MM.1S (cell line): ENCODE measurements at regions not wholly inside any gene's neighbourhood (a gene's known extent, or its start where the extent isn't known, plus 50 kb on each side); places are given as distances from the start of the nearest gene placed in this dataset.

Experiments used
- EZH2 ChIP-seq: fragments of 300-600 bp; sonication (generic); optimal IDR thresholded peaks from 2 replicates; pipeline ENCODE3; 2017; ENCODE audit warnings: low read depth, mild to moderate bottlenecking, antibody characterized with exemption, low read length, mixed read lengths
- EZH2phosphoT487 ChIP-seq: fragments of 300-600 bp; sonication (generic); IDR thresholded peaks from 2 replicates; pipeline ENCODE4 v1.6.1; 2018; ENCODE audit warnings: antibody characterized with exemption, low read length
- TF ChIP-seq, protein P1 (sequence below): fragments of 300-600 bp; sonication (generic); IDR thresholded peaks from 2 replicates; pipeline ENCODE4 v1.5.1; 2016; ENCODE audit warnings: antibody characterized with exemption, low read length, mixed read lengths

- no peak for TF ChIP-seq EZH2
- TF ChIP-seq, protein P1, sequence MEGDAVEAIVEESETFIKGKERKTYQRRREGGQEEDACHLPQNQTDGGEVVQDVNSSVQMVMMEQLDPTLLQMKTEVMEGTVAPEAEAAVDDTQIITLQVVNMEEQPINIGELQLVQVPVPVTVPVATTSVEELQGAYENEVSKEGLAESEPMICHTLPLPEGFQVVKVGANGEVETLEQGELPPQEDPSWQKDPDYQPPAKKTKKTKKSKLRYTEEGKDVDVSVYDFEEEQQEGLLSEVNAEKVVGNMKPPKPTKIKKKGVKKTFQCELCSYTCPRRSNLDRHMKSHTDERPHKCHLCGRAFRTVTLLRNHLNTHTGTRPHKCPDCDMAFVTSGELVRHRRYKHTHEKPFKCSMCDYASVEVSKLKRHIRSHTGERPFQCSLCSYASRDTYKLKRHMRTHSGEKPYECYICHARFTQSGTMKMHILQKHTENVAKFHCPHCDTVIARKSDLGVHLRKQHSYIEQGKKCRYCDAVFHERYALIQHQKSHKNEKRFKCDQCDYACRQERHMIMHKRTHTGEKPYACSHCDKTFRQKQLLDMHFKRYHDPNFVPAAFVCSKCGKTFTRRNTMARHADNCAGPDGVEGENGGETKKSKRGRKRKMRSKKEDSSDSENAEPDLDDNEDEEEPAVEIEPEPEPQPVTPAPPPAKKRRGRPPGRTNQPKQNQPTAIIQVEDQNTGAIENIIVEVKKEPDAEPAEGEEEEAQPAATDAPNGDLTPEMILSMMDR = no peak
- no peak for TF ChIP-seq EZH2phosphoT487
Observed at GRCh38 chr20:17843246-17844132, 125.1 kb downstream of the SNX5 start.
